AG04449 (cell line): ENCODE measurements at regions not wholly inside any gene's neighbourhood (a gene's known extent, or its start where the extent isn't known, plus 50 kb on each side); places are given as distances from the start of the nearest gene placed in this dataset.

Experiments used
- CTCF ChIA-PET: fragments of 350-600 bp; formaldehyde crosslinking; extraction: SDS; loops from one replicate; lab custom pipeline; 2021; ENCODE audit warnings: antibody characterized with exemption; lab: Yijun Ruan, JAX
- POLR2A ChIA-PET: fragments of 400-600, 350-600 bp; formaldehyde crosslinking; extraction: SDS; loops from one replicate; lab custom pipeline; 2020; ENCODE audit warnings: antibody characterized with exemption, inconsistent platforms; lab: Yijun Ruan, JAX
- DNase-seq: peaks from one replicate; pipeline ENCODE4 v3.0.0-alpha.2; 2010; ENCODE audit warnings: low read depth, low spot score
- H3K4me3 ChIP-seq: 2 replicates; pipeline ENCODE4 v1.5.1; 2011; ENCODE audit warnings: low read depth, mild to moderate bottlenecking, control low read depth, low read length
- TF ChIP-seq, protein P1 (sequence below): IDR thresholded peaks from one replicate; pipeline ENCODE4 v1.5.1; 2011; ENCODE audit warnings: mild to moderate bottlenecking, moderate library complexity, low read length, control low read depth, inconsistent platforms; ENCODE audit not compliant: insufficient read depth; ENCODE audit errors: missing control alignments

DNA sequence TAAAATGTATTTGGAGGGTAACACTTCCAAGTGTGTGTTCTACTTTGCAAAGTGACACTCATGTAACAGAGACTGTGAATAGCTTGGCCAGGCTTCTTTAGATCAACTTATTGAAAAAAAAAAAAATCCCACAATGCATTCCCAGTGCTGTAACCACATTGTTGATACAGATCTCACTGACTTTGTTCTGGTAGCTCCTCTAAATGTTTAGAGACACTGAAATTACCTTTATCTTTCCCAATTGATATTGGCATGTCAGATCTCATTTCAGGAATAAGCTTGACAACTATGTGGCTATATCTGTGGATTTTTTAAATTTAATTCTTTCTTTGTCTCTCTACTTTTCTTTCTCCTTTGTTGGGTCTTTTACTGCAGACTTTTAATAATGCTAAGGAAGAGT, 1018.9 kb upstream of the PRMT6 start:
- ChIA-PET CTCF (no interaction called here), POLR2A (no interaction called here)
- H3K4me3 ChIP-seq: no peak overlapping the region
- TF ChIP-seq, protein P1, sequence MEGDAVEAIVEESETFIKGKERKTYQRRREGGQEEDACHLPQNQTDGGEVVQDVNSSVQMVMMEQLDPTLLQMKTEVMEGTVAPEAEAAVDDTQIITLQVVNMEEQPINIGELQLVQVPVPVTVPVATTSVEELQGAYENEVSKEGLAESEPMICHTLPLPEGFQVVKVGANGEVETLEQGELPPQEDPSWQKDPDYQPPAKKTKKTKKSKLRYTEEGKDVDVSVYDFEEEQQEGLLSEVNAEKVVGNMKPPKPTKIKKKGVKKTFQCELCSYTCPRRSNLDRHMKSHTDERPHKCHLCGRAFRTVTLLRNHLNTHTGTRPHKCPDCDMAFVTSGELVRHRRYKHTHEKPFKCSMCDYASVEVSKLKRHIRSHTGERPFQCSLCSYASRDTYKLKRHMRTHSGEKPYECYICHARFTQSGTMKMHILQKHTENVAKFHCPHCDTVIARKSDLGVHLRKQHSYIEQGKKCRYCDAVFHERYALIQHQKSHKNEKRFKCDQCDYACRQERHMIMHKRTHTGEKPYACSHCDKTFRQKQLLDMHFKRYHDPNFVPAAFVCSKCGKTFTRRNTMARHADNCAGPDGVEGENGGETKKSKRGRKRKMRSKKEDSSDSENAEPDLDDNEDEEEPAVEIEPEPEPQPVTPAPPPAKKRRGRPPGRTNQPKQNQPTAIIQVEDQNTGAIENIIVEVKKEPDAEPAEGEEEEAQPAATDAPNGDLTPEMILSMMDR: no peak
- DNase-seq: no peak

DNA sequence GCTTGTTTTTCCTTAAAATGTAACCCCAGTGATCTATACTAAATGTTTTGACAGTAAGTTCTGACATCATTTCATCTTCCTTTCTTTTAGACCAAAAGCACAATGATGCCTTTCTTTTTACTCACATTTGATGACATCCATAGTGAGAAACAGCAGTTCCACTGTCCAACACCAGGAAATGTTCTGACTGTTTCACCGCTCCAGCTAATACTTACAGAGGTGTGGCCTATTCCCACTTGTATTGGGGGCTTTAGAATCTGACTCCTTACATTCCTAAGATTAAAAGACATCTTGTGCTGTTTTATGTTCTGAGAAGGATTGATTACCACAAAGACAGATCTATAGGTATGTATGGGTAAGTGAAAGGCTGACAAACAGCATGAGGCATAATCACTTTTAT, 1018.2 kb upstream of the PRMT6 start:
- ChIA-PET CTCF (no interaction called here), POLR2A (no interaction called here)
- no peak for DNase-seq
- TF ChIP-seq, protein P1: no peak
- no peak overlapping the region for H3K4me3 ChIP-seq

DNA sequence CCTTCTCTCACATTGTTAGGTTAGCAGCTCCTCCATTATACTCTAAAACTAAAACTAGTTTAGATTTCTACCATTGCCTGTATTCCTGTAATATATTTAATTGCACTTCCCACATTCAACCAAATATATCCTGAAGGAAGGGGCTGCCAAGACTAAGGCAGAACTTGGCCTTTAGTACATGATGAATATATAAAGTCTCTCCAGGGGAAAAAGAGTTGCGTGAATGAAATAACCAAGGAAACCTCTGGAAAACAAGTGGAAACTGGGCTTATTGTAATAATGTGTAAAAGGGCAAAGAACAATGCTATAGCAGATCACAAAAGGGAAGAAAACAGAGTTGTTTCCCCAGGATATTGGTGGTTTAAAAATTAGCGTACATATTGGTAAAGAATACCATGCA, 1012.5 kb upstream of the PRMT6 start:
- no peak overlapping the region for H3K4me3 ChIP-seq
- TF ChIP-seq, protein P1: no peak
- no peak for DNase-seq
- ChIA-PET POLR2A (no interaction called here), CTCF (no interaction called here)

- DNase-seq: no peak
- H3K4me3 ChIP-seq: no peak overlapping the region
- POLR2A ChIA-PET: no interaction called here
- TF ChIP-seq, protein P1: no peak
- CTCF ChIA-PET: no interaction called here
Observed at GRCh38 chr1:106047210-106047609, 1009.3 kb upstream of the PRMT6 start.

- CTCF ChIA-PET: no interaction called here
- DNase-seq: no peak
- POLR2A ChIA-PET: no interaction called here
- H3K4me3 ChIP-seq: no peak overlapping the region
- TF ChIP-seq, protein P1: no peak
Observed at GRCh38 chr1:106049595-106049994, 1006.9 kb upstream of the PRMT6 start.

DNA sequence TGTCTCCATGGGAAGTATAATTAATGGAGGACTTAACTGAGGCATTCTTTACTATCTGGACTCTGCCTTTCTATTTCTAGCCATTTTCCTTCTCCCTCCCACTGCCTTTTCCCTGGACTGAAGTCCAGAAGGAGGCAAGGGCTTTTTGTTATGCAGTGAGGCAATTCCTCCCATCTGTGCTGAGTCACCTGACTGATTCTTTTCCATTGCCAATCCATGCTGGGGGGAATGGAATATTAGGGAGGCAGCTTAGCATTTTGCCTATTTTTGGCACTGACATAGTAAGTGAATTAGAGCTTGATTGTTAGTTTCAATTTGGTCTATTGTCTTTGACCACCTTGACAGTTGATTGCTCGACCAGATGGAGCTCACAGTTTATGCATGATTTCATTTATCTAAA, 1000.6 kb upstream of the PRMT6 start:
- H3K4me3 ChIP-seq: no peak overlapping the region
- ChIA-PET POLR2A (no interaction called here), CTCF (no interaction called here)
- TF ChIP-seq, protein P1: no peak
- DNase-seq: no peak
